SK-N-SH (cell line): ENCODE measurements at regions not wholly inside any gene's neighbourhood (a gene's known extent, or its start where the extent isn't known, plus 50 kb on each side); places are given as distances from the start of the nearest gene placed in this dataset.

Source experiments
- CTCF ChIA-PET: fragments of 300-600, 350-600 bp; formaldehyde crosslinking; extraction: SDS; loops from one replicate; lab custom pipeline; 2021; lab: Yijun Ruan, JAX
- POLR2A ChIA-PET: fragments of 350-600 bp; sonication (Branson Sonifier 250); formaldehyde crosslinking; extraction: SDS; loops from one replicate; lab custom pipeline; 2020; ENCODE audit warnings: antibody characterized with exemption, inconsistent platforms; lab: Yijun Ruan, JAX
- DNase-seq: peaks from one replicate; pipeline ENCODE4 v3.0.0; 2012
- H2AFZ ChIP-seq: fragments of 200-600 bp; sonication (generic); 2 replicates; pipeline ENCODE4 v1.8.1; 2016; ENCODE audit warnings: antibody characterized with exemption, mild to moderate bottlenecking, low read depth
- H3F3A ChIP-seq: fragments of 200-600 bp; sonication (generic); replicated peaks from 2 replicates; pipeline ENCODE3; 2016; ENCODE audit warnings: antibody characterized with exemption, mild to moderate bottlenecking; ENCODE audit not compliant: insufficient read depth
- H3K27ac ChIP-seq, 2 experiments: fragments of 200-500 bp in 1 of 2; fragments of 200-600 bp in 1 of 2; sonication (Bioruptor generic) in 1 of 2; sonication (generic), shearing (Covaris generic) in 1 of 2; 2 replicates each; pipeline versions ENCODE4 v1.5.1 to v1.6.1; 2014 to 2016; ENCODE audit warnings: low read depth in 2 of 2, inconsistent platforms in 1 of 2, low read length in 1 of 2, mild to moderate bottlenecking in 1 of 2, mixed read lengths in 1 of 2
- H3K27me3 ChIP-seq: fragments of 200-600 bp; sonication (generic), shearing (Covaris generic); 2 replicates; pipeline ENCODE4 v1.6.1; 2016; ENCODE audit warnings: mixed run types; ENCODE audit not compliant: insufficient read depth
- H3K36me3 ChIP-seq, 2 experiments: fragments of 200-500 bp in 1 of 2; fragments of 200-600 bp in 1 of 2; sonication (Bioruptor generic) in 1 of 2; sonication (generic) in 1 of 2; replicated peaks in 1 of 2; 2 replicates each; pipeline versions ENCODE3 to v1.5.1; 2014 to 2016; ENCODE audit warnings: low read length in 1 of 2, mild to moderate bottlenecking in 1 of 2; ENCODE audit not compliant: insufficient read depth in 2 of 2, control insufficient read depth in 1 of 2
- H3K4me1 ChIP-seq, 2 experiments: fragments of 200-500 bp in 1 of 2; fragments of 200-600 bp in 1 of 2; sonication (Bioruptor generic) in 1 of 2; sonication (generic), shearing (Covaris generic) in 1 of 2; 2 replicates each; pipeline versions ENCODE4 v1.5.1 to v1.6.1; 2014 to 2016; ENCODE audit warnings: low read depth in 1 of 2, low read length in 1 of 2, mixed run types in 1 of 2; ENCODE audit not compliant: insufficient read depth in 2 of 2, control insufficient read depth in 1 of 2
- H3K4me2 ChIP-seq: fragments of 200-600 bp; sonication (generic), shearing (Covaris generic); 2 replicates; pipeline ENCODE4 v1.6.1; 2017; ENCODE audit warnings: mixed run types
- H3K4me3 ChIP-seq, 2 experiments: fragments of 200-500 bp in 1 of 2; fragments of 200-600 bp in 1 of 2; sonication (Bioruptor generic) in 1 of 2; sonication (generic), shearing (Covaris generic) in 1 of 2; 2 replicates each; pipeline versions ENCODE4 v1.5.1 to v1.8.1; 2014 to 2016; ENCODE audit warnings: low read depth in 2 of 2, inconsistent platforms in 1 of 2, low read length in 1 of 2, mild to moderate bottlenecking in 1 of 2, mixed read lengths in 1 of 2, moderate library complexity in 1 of 2
- H3K79me2 ChIP-seq: fragments of 200-600 bp; sonication (generic); 2 replicates; pipeline ENCODE4 v1.8.1; 2017; ENCODE audit warnings: mild to moderate bottlenecking; ENCODE audit not compliant: insufficient read depth
- H3K9ac ChIP-seq: fragments of 200-600 bp; sonication (generic); 2 replicates; pipeline ENCODE4 v1.6.1; 2017; ENCODE audit warnings: mixed run types
- H3K9me2 ChIP-seq: fragments of 200-600 bp; sonication (generic); 2 replicates; pipeline ENCODE4 v1.6.1; 2017; ENCODE audit warnings: mixed run types
- H3K9me3 ChIP-seq: fragments of 200-600 bp; sonication (generic); 2 replicates; pipeline ENCODE4 v1.6.1; 2017; ENCODE audit warnings: mixed run types, mild to moderate bottlenecking, moderate library complexity
- H4K20me1 ChIP-seq: fragments of 200-600 bp; sonication (generic); 2 replicates; pipeline ENCODE4 v1.6.1; 2017; ENCODE audit warnings: mild to moderate bottlenecking, mixed run types; ENCODE audit not compliant: insufficient read depth
- EZH2phosphoT487 ChIP-seq: fragments of 200-600 bp; sonication (generic); IDR thresholded peaks from 2 replicates; pipeline ENCODE4 v1.6.1; 2017; ENCODE audit warnings: low read depth, mixed run types, mild to moderate bottlenecking, antibody characterized with exemption, moderate library complexity, borderline replicate concordance
- MAX ChIP-seq: IDR thresholded peaks from 2 replicates; pipeline ENCODE4 v1.4.0; 2012; ENCODE audit warnings: low read depth
- RAD21 ChIP-seq: IDR thresholded peaks from 2 replicates; pipeline ENCODE4 v1.6.1; 2012; ENCODE audit warnings: mild to moderate bottlenecking, low read length
- REST ChIP-seq: IDR thresholded peaks from 2 replicates; pipeline ENCODE4 v1.6.1; 2012; ENCODE audit warnings: mild to moderate bottlenecking, low read depth, low read length, moderate library complexity
- RFX5 ChIP-seq: IDR thresholded peaks from 2 replicates; pipeline ENCODE4 v1.6.1; 2012; ENCODE audit warnings: mild to moderate bottlenecking, improper control_type of control experiment, low read length
- SMC3 ChIP-seq: IDR thresholded peaks from 2 replicates; pipeline ENCODE4 v1.6.1; 2012; ENCODE audit warnings: low read depth, low read length, improper control_type of control experiment
- TAF1 ChIP-seq: IDR thresholded peaks from 2 replicates; pipeline ENCODE4 v1.6.1; 2012; ENCODE audit warnings: low read depth, mild to moderate bottlenecking, low read length, moderate library complexity, borderline replicate concordance
- WGBS: methylation state at CpG from one replicate; pipeline ENCODE4 v1.1.6; 2017; ENCODE audit warnings: low lambda C conversion rate; 5-methylcytosine and 5-hydroxymethylcytosine counted together

- 38% methylated on average over 18 of the region's 18 CpGs for WGBS
- Histone ChIP-seq H3K27me3 (no peaks in the 10 kb centered on the region), H4K20me1 (no peaks in the 10 kb centered on the region), H3K36me3 (no peaks in the 10 kb centered on the region), H3K4me2 (no peak overlapping the region), H3K27ac (no peak overlapping the region), H3K9me3 (peaks cover 6% of the 10 kb centered on the region; the same call in 1 of the 2 replicates), H3K79me2 (no peaks in the 10 kb centered on the region), H3K9ac (no peak overlapping the region), H3K4me3 (no peak overlapping the region), H3K4me1 (peaks cover 0 to 3% of the 10 kb centered on the region in 2 experiments; a peak in 1 of 4 replicates), H2AFZ (no peak overlapping the region), H3F3A (no peaks in the 10 kb centered on the region), H3K9me2 (no peaks in the 10 kb centered on the region)
- no peak for DNase-seq
- POLR2A ChIA-PET = no interaction called here
- no peak for TF ChIP-seq SMC3
- no peak for TF ChIP-seq REST
- CTCF ChIA-PET = interaction anchor here (1.1 to 1.3 kb wide), 2 partner anchors 75 to 1692 kb away, joined by 3 to 5 read pairs; no protein-coding TSS in a partner anchor
Observed at GRCh38 chr7:4556868-4557793, 125.0 kb upstream of the FOXK1 start.

GRCh38 chr7:4561795-4562194, 120.3 kb upstream of the FOXK1 start:
- Histone ChIP-seq H3K4me1 (peaks cover 0 to 3% of the 10 kb centered on the region in 2 experiments; a peak in 1 of 4 replicates), H3K27me3 (no peaks in the 10 kb centered on the region), H3F3A (no peaks in the 10 kb centered on the region), H3K27ac (no peak overlapping the region), H3K36me3 (no peaks in the 10 kb centered on the region), H3K9me2 (no peaks in the 10 kb centered on the region), H3K9me3 (peaks cover 10% of the 10 kb centered on the region), H3K79me2 (no peaks in the 10 kb centered on the region), H3K4me3 (no peak overlapping the region), H2AFZ (no peak overlapping the region), H3K9ac (no peak overlapping the region), H3K4me2 (no peak overlapping the region), H4K20me1 (no peaks in the 10 kb centered on the region)
- DNase-seq = no peak
- TF ChIP-seq RAD21 (peak; percentile 36), TAF1 (no peak)
- 23% methylated on average over 3 of the region's 3 CpGs for WGBS
- ChIA-PET POLR2A (no interaction called here), CTCF (interaction anchor here (1.6 kb wide), 1 partner anchor 69 kb away, joined by 6 read pairs; no protein-coding TSS in a partner anchor)

- ChIA-PET POLR2A (no interaction called here), CTCF (no interaction called here)
- peaks cover 10% of the 10 kb centered on the region for H3K9me3 ChIP-seq
- TF ChIP-seq RFX5 = no peak
- TF ChIP-seq EZH2phosphoT487 = no peak
- TF ChIP-seq MAX = no peak
- H3K9ac ChIP-seq = no peak overlapping the region
- no peak overlapping the region for H3K4me3 ChIP-seq
- H3K27ac ChIP-seq = no peak overlapping the region
- no peak overlapping the region for H2AFZ ChIP-seq
- no peak overlapping the region for H3K4me2 ChIP-seq
- WGBS = 64% methylated on average over 2 of the region's 2 CpGs
- no peak for DNase-seq
- no peaks in the 10 kb centered on the region for H3K36me3 ChIP-seq
- no peaks in the 10 kb centered on the region for H3K9me2 ChIP-seq
- no peaks in the 10 kb centered on the region for H4K20me1 ChIP-seq
- no peaks in the 10 kb centered on the region for H3K4me1 ChIP-seq
- H3K79me2 ChIP-seq = no peaks in the 10 kb centered on the region
- no peaks in the 10 kb centered on the region for H3F3A ChIP-seq
- no peaks in the 10 kb centered on the region for H3K27me3 ChIP-seq
Observed at GRCh38 chr7:4566714-4567113, 115.4 kb upstream of the FOXK1 start.
